ENCODE measurements at regions not wholly inside any gene's neighbourhood (a gene's known extent, or its start where the extent isn't known, plus 50 kb on each side); places are given as distances from the start of the nearest gene placed in this dataset.

DNA sequence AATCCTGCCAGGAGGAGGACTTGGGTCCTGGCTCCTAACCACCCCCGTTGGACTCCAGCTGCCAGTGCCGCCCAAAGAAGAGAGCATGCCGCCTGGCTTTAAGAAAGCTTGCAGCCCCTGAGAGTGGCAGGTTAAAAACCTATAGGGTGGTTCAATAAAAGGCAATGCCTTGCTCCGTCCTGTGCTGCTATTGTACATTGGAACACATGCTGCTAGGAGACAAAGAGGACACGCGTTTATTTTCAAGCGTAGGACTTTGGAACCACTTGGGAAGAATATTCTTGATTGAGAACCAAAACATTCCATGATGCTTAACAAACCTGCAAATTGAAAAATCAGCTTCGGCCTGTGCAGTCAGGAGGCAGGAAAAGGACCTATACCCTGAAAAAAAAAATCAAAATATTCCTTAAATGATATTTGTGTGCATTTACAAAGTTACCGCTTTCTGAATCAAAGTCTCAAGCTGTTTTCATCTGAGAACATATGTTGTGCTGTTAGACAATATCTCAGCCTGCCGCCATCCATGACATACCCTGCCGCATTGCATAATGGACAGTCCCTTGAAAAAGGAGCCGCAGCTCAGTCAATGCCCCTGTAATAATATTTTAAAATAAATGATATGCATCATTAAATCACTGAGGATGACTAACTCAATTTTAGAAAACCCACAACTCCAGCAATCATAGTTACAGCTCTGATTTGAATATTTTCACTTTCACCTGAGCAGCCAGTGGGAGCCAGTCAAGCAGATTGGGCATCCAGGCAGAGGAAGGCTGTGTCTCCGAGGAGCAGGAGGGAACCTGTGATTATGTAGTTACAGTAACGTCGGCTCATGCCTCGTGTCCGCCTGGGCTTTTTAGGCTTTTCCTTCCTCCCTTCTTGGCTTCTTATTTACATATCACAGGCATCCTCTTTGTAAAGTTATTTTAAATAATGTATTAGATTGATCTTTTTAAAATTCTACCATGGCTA, 805.6 kb upstream of the FANCL start:
- DNase-seq (ENCODE audit: low spot score) = no peak
- Mint-ChIP-seq H3K36me3 (ENCODE audit: low read depth) (no peaks in the 10 kb centered on the region), H3K9me3 (no peaks in the 10 kb centered on the region), H3K27me3 (ENCODE audit: low read depth) (no peaks in the 10 kb centered on the region), H3K4me3 (ENCODE audit: low read depth) (no peak overlapping the region), H3K27ac (no peak overlapping the region), H3K4me1 (ENCODE audit: low read depth) (no peaks in the 10 kb centered on the region)
- intact Hi-C loops (cut with micrococcal nuclease) = no loop called here

DNA sequence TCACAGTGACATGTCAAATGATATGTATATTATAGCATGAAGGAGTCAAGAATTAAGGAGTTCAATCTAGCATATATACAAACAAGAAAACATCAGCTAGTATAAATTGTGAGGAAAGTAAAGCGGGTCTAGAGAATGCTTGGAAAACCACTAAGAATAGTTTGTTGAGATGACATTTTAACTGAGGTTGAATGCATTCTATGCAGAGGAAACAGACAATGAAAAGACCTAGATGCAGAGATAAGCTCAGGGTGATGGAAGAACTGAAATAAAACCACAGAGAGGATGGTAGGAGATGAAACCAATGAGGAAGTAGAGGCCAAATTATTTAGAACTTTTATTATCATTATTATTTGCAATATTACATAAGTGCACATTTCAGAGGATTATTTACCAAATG, 803.6 kb upstream of the FANCL start:
- Mint-ChIP-seq H3K9me3 (no peaks in the 10 kb centered on the region), H3K27ac (no peak overlapping the region), H3K27me3 (ENCODE audit: low read depth) (no peaks in the 10 kb centered on the region), H3K36me3 (ENCODE audit: low read depth) (no peaks in the 10 kb centered on the region), H3K4me3 (ENCODE audit: low read depth) (no peak overlapping the region), H3K4me1 (ENCODE audit: low read depth) (no peaks in the 10 kb centered on the region)
- DNase-seq (ENCODE audit: low spot score) = no peak
- intact Hi-C loops (cut with micrococcal nuclease) = no loop called here

DNA sequence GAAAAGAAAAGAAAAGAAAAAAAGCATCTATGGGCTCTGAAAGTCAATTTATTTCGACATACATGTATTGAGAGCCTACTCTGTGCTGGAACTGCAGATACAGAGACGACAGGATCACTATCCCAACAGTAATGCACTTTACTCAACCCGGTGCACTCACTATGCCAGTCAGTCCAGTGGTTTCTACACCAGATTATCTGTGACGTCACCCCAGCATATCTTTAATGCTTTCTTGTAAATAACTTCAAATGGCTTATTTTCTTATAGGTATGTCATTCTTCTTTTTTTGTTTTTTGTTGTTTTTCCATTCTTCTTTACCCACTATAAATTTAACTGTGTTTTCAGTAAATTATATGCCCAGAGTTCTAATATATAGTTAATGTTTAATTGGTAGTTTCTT, 800.0 kb upstream of the FANCL start:
- Mint-ChIP-seq H3K9me3 (no peaks in the 10 kb centered on the region), H3K27ac (no peak overlapping the region), H3K27me3 (ENCODE audit: low read depth) (no peaks in the 10 kb centered on the region), H3K36me3 (ENCODE audit: low read depth) (no peaks in the 10 kb centered on the region), H3K4me1 (ENCODE audit: low read depth) (no peaks in the 10 kb centered on the region), H3K4me3 (ENCODE audit: low read depth) (no peak overlapping the region)
- DNase-seq (ENCODE audit: low spot score) = no peak
- intact Hi-C loops (cut with micrococcal nuclease) = no loop called here

DNA sequence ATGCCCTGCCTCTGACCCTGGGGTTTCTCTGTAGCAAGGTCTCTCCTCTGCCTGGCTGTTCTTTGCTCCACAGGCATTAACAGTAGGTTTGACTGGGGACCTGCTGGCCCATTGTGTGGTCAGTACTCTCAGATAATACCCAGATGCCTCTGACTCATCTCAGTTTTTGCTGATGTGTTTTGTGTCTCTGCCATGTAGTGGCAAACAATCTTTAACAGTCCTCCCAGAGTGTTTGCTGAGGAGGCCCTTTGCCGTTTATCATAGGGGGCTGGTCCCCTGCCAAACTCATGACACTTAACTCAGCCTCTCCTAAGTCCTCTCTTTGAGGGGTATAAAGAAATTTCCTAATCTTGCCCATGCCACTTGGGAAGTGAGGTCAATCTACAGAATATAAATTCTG, 793.7 kb upstream of the FANCL start:
- no peak overlapping the region for H3K27ac Mint-ChIP-seq
- DNase-seq (ENCODE audit: low spot score) = no peak
- intact Hi-C loops (cut with micrococcal nuclease) = no loop called here
- no peak overlapping the region for H3K4me3 Mint-ChIP-seq (ENCODE audit: low read depth)
- no peaks in the 10 kb centered on the region for H3K9me3 Mint-ChIP-seq
- H3K27me3 Mint-ChIP-seq (ENCODE audit: low read depth) = no peaks in the 10 kb centered on the region
- H3K4me1 Mint-ChIP-seq (ENCODE audit: low read depth) = no peaks in the 10 kb centered on the region
- H3K36me3 Mint-ChIP-seq (ENCODE audit: low read depth) = no peaks in the 10 kb centered on the region

DNA sequence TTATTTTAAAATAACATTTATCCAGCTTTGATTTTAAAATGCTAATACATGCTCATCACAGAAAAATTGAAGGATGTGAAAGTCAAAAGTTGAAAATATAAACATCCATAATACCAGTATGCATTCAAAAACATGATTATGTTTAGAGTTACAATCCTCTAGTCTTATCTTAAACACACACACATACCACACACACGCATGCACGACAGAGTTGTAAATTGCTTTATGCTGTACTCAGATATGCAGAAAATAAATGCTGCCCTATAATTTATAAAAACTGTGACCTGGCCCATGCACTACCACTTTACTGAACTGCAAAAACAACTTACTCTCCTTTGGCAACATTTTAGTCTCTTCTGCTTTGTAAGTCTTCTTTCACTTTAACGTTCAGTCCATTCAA, 793.0 kb upstream of the FANCL start:
- Mint-ChIP-seq H3K27ac (no peak overlapping the region), H3K4me3 (ENCODE audit: low read depth) (no peak overlapping the region), H3K27me3 (ENCODE audit: low read depth) (no peaks in the 10 kb centered on the region), H3K4me1 (ENCODE audit: low read depth) (no peaks in the 10 kb centered on the region), H3K9me3 (no peaks in the 10 kb centered on the region), H3K36me3 (ENCODE audit: low read depth) (no peaks in the 10 kb centered on the region)
- DNase-seq (ENCODE audit: low spot score) = no peak
- intact Hi-C loops (cut with micrococcal nuclease) = no loop called here

DNA sequence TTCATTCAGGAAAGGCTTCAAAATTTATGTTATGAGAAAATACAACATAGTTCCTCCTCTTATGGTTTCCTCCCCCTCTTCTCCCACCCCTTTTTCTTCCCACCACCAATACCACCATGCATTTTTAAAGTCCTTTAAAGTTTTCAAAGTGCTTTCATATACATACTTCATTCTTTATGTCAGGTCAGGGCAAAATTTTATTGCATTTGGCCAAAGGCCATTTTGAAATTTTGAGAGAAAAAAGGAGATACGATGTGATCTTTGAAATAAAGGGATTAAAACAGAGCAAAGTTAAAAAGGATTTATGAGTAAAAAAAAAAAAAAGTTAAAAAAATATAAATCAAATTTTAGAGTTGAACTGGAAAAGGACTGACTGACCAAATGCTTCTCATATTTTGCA, 792.5 kb upstream of the FANCL start:
- DNase-seq (ENCODE audit: low spot score) = no peak
- no peaks in the 10 kb centered on the region for H3K4me1 Mint-ChIP-seq (ENCODE audit: low read depth)
- no peak overlapping the region for H3K27ac Mint-ChIP-seq

DNA sequence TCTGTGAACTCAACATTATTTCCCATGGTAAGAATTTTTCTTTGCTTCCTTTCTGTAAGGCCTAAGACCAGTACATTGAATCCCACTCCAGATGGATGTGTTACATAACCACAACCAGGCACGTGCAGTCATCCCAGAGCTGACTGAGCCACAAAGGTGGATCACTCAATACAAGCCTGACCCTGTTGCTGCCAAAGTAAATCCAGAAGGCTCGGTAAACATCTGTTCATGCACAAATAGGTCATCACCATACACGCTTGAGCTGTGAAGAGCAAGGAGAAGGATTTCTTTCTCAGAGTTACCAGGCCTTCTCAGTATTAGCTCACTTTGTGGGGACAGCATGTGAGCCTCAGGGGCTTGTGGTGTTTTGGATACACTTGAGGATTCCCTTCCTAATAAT, 791.4 kb upstream of the FANCL start:
- no peaks in the 10 kb centered on the region for H3K36me3 Mint-ChIP-seq (ENCODE audit: low read depth)
- DNase-seq (ENCODE audit: low spot score) = no peak
- no peak overlapping the region for H3K27ac Mint-ChIP-seq
- intact Hi-C loops (cut with micrococcal nuclease) = no loop called here
- H3K9me3 Mint-ChIP-seq = no peaks in the 10 kb centered on the region
- H3K4me3 Mint-ChIP-seq (ENCODE audit: low read depth) = no peak overlapping the region
- H3K27me3 Mint-ChIP-seq (ENCODE audit: low read depth) = no peaks in the 10 kb centered on the region
- no peaks in the 10 kb centered on the region for H3K4me1 Mint-ChIP-seq (ENCODE audit: low read depth)

More for the DNA sequence above, 792.5 kb upstream of the FANCL start:
- intact Hi-C loops (cut with micrococcal nuclease) = no loop called here
- Mint-ChIP-seq H3K4me3 (ENCODE audit: low read depth) (no peak overlapping the region), H3K36me3 (ENCODE audit: low read depth) (no peaks in the 10 kb centered on the region), H3K27me3 (ENCODE audit: low read depth) (no peaks in the 10 kb centered on the region), H3K9me3 (no peaks in the 10 kb centered on the region)

DNA sequence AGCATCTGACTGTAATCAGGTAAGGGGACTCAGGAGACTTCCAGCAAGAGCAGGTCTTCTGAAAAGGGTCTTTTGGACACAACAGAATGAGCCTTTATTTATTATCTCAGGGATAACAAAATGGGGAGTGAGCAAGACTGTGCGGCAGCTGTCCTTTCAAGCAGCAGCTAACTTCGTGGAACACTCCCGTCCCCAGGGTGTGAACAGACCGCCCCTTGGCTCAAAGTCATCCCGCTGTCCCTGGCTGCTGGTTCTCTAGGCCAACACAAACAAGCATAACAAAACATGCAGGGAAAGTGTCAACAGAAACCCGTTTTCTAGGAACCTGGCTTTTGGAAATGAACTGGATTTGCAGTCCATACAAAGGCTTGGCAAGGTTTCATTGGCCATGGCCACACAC, 787.9 kb upstream of the FANCL start:
- intact Hi-C loops (cut with micrococcal nuclease) = loop anchor here (10.0 kb wide), 1 partner anchor 1526 kb away; the partner anchor contains the start of gene BCL11A

DNA sequence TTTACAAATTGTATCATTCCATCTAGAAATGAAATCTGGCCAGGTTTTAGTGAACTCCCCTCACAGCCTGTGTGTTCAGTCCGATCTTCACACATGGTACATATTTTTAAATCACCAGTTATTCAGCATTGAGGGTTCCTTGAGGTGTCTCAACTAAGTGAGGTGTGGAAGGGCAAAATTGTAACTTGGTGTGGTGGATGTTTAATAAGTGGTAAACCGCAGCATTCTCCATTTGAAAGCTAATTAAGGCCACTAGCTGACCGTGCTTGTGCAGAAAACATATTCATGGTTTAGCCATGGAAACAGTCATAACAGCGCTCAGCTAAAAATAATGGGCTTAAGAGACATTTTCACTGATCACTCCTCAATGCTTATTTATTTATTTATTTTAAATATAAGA, 786.2 kb upstream of the FANCL start:
- no peaks in the 10 kb centered on the region for H3K9me3 Mint-ChIP-seq
- no peak overlapping the region for H3K27ac Mint-ChIP-seq

More for the DNA sequence above, 787.9 kb upstream of the FANCL start:
- Mint-ChIP-seq H3K4me1 (ENCODE audit: low read depth) (no peaks in the 10 kb centered on the region), H3K36me3 (ENCODE audit: low read depth) (no peaks in the 10 kb centered on the region), H3K9me3 (no peaks in the 10 kb centered on the region), H3K27ac (no peak overlapping the region), H3K4me3 (ENCODE audit: low read depth) (no peak overlapping the region), H3K27me3 (ENCODE audit: low read depth) (no peaks in the 10 kb centered on the region)
- DNase-seq (ENCODE audit: low spot score) = no peak

DNA sequence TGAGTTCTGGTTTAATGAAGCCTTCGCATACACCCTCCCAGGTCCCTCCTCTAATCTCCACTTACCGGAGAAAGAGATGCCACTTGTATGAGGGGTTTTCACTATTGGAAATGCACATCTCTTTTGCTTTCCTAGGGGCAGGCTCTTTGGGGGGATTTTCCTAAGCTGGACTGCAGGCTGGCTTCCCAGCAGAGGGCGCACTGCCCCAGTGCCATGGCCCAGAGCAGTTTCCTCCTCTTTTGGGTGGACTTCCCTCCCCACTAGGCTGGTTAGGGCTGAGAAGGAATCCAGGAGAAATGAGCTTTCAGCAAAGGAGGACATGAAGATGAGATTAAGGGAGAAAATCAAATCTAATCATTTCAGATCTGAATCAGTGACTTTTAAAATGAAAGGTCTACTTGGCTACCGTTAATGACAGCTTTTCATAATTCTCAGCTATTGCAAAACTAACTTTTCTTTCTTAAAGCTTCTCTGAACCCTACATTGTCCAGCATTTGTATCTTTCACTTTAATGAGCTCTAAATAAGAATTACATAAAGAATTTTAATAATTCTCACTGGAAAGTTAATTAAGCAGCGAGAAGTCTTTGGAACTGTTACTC, 784.1 kb upstream of the FANCL start:
- DNase-seq (ENCODE audit: low spot score) = no peak
- Mint-ChIP-seq H3K27me3 (ENCODE audit: low read depth) (no peaks in the 10 kb centered on the region), H3K36me3 (ENCODE audit: low read depth) (no peaks in the 10 kb centered on the region), H3K4me3 (ENCODE audit: low read depth) (no peak overlapping the region), H3K4me1 (ENCODE audit: low read depth) (no peaks in the 10 kb centered on the region), H3K9me3 (no peaks in the 10 kb centered on the region), H3K27ac (no peak overlapping the region)
- intact Hi-C loops (cut with micrococcal nuclease) = loop anchor here (10.0 kb wide), 1 partner anchor 1530 kb away; the partner anchor contains the start of gene BCL11A

More for the DNA sequence above, 786.2 kb upstream of the FANCL start:
- no peaks in the 10 kb centered on the region for H3K4me1 Mint-ChIP-seq (ENCODE audit: low read depth)
- DNase-seq (ENCODE audit: low spot score) = no peak
- H3K36me3 Mint-ChIP-seq (ENCODE audit: low read depth) = no peaks in the 10 kb centered on the region
- no peaks in the 10 kb centered on the region for H3K27me3 Mint-ChIP-seq (ENCODE audit: low read depth)
- H3K4me3 Mint-ChIP-seq (ENCODE audit: low read depth) = no peak overlapping the region
- intact Hi-C loops (cut with micrococcal nuclease) = loop anchor here (10.0 kb wide), 1 partner anchor 1527 kb away; the partner anchor contains the start of gene BCL11A

DNA sequence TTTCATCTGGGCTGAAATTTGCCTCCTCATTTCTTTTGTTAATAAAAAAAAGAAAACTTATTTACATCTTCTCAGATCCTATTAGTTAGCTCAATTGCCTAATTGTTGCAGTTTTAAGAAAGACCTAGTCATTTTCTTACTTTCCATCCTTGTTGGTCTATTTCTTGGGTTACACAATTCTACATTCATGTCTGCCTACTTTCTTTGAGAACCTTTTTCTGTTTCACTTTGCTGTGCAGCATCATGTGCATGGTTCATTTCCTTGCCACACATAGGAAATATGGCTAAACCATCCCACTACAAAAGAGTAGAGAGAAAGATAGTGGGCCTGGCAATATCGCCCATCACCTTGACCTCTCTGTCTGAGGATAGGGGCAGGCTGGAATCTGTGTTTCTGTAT, 780.7 kb upstream of the FANCL start:
- H3K9me3 Mint-ChIP-seq = no peaks in the 10 kb centered on the region
- intact Hi-C loops (cut with micrococcal nuclease) = loop anchor here (10.0 kb wide), 1 partner anchor 1533 kb away; the partner anchor contains the start of gene BCL11A
- no peak overlapping the region for H3K4me3 Mint-ChIP-seq (ENCODE audit: low read depth)
- no peak overlapping the region for H3K27ac Mint-ChIP-seq
- no peaks in the 10 kb centered on the region for H3K36me3 Mint-ChIP-seq (ENCODE audit: low read depth)
- no peak for DNase-seq (ENCODE audit: low spot score)
- H3K27me3 Mint-ChIP-seq (ENCODE audit: low read depth) = no peaks in the 10 kb centered on the region
- H3K4me1 Mint-ChIP-seq (ENCODE audit: low read depth) = no peaks in the 10 kb centered on the region

DNA sequence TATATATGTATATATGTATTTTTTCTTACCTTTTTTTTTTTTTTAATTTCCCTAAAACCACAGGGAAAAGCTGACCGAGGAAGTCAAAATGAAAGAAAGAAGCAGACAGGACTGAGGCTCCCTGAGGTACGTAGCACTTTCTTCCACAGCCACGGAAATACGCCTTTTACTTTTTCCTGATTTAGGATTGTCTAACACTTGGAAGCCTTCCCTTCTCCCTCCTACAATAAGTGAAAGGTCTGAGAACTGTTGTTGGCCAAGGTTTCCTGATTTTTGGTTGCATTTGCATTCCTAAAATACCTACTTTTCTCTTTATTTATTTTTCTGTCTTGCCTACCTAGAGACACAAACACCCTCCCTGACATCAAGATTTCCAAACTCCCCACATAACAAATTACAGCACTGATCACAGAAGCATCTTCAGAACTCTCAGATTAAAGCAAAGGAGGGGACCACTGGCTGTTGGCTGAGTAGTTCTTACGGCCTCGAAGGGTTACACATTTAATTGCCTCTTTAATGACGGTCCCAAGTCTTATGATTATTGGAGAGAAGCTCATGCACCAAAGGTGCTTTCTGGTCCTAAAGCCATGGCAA, 778.5 kb upstream of the FANCL start:
- intact Hi-C loops (cut with micrococcal nuclease) = loop anchor here (10.0 kb wide), 1 partner anchor 1535 kb away; the partner anchor contains the start of gene BCL11A
- no peak for DNase-seq (ENCODE audit: low spot score)
- H3K4me3 Mint-ChIP-seq (ENCODE audit: low read depth) = no peak overlapping the region
- H3K36me3 Mint-ChIP-seq (ENCODE audit: low read depth) = no peaks in the 10 kb centered on the region
- H3K4me1 Mint-ChIP-seq (ENCODE audit: low read depth) = no peaks in the 10 kb centered on the region
- no peak overlapping the region for H3K27ac Mint-ChIP-seq
- no peaks in the 10 kb centered on the region for H3K27me3 Mint-ChIP-seq (ENCODE audit: low read depth)
- H3K9me3 Mint-ChIP-seq = no peaks in the 10 kb centered on the region

DNA sequence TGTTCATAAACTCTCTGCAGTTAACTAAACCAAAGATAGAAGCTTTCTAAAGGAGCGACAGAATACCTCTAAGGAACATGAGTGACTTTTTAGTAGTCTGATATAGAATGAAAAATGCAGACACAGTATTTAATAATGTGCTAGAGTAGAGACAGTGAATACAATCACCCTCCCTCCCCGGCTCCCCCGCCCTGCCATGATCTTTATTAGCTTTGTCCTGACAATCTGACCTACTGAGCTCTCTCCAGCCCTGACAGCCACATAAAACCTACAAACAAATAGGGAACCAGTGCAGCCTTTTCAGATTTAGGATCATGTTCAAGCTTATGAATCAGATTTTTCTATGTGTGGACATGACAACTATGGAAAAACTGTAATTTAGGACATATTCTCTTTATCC, 777.6 kb upstream of the FANCL start:
- Mint-ChIP-seq H3K9me3 (no peaks in the 10 kb centered on the region), H3K36me3 (ENCODE audit: low read depth) (no peaks in the 10 kb centered on the region), H3K27ac (no peak overlapping the region), H3K4me1 (ENCODE audit: low read depth) (no peaks in the 10 kb centered on the region), H3K4me3 (ENCODE audit: low read depth) (no peak overlapping the region), H3K27me3 (ENCODE audit: low read depth) (no peaks in the 10 kb centered on the region)
- intact Hi-C loops (cut with micrococcal nuclease) = no loop called here
- DNase-seq (ENCODE audit: low spot score) = no peak
